ENCODE measurements at regions not wholly inside any gene's neighbourhood (a gene's known extent, or its start where the extent isn't known, plus 50 kb on each side); places are given as distances from the start of the nearest gene placed in this dataset.

- Histone ChIP-seq H3K27me3 (ENCODE audit: control insufficient read depth in 3 of 3, insufficient read depth in 3 of 3, low read depth in 1 of 3, low read length in 3 of 3) (no peaks in the 10 kb centered on the region), H3K14ac (ENCODE audit: low read length) (no peak overlapping the region), H3K27ac (replicated peaks; ENCODE audit: low read length) (no peak overlapping the region), H3K4me3 (ENCODE audit: low read length in 2 of 2) (no peak overlapping the region), H3K4me2 (ENCODE audit: insufficient read depth, low read length, poor library complexity, severe bottlenecking) (no peak overlapping the region), H3K4ac (ENCODE audit: low read length) (no peak overlapping the region), H2BK120ac (ENCODE audit: low read depth, low read length) (no peak overlapping the region), H3K18ac (ENCODE audit: low read length) (no peak overlapping the region), H2AFZ (ENCODE audit: low read length) (no peak overlapping the region), H3K9ac (ENCODE audit: low read depth, low read length, poor library complexity) (no peak overlapping the region), H2AK5ac (ENCODE audit: low read depth, low read length) (no peak overlapping the region), H4K91ac (ENCODE audit: low read depth, low read length, poor library complexity) (no peak overlapping the region), H3K9me3 (replicated peaks in 1 of 2; ENCODE audit: control insufficient read depth in 2 of 2, insufficient read depth in 1 of 2, low read depth in 1 of 2, low read length in 2 of 2) (no peaks in the 10 kb centered on the region), H2BK15ac (ENCODE audit: low read length) (no peak overlapping the region), H3K23ac (ENCODE audit: low read depth, low read length, poor library complexity) (no peak overlapping the region), H3K4me1 (ENCODE audit: control insufficient read depth in 2 of 2, insufficient read depth in 1 of 2, low read depth in 1 of 2, low read length in 2 of 2) (peaks cover 0 to 3% of the 10 kb centered on the region in 2 donors), H3K36me3 (replicated peaks in 1 of 2; ENCODE audit: control insufficient read depth in 2 of 2, insufficient read depth in 2 of 2, low read length in 2 of 2) (no peaks in the 10 kb centered on the region), H2BK5ac (ENCODE audit: low read length) (no peak overlapping the region), H4K8ac (ENCODE audit: low read depth, low read length) (no peak overlapping the region), H3K79me1 (ENCODE audit: low read depth, low read length) (no peaks in the 10 kb centered on the region), H2BK12ac (ENCODE audit: low read length) (no peak overlapping the region)
- no peak for DNase-seq (ENCODE audit: low spot score)
These were observed 54.6 kb upstream of the SPTBN1 start for GRCh38 chr2:54401554-54401953.

GRCh38 chr2:54402350-54402749 lies 53.8 kb upstream of the SPTBN1 start:
- Histone ChIP-seq H3K4me1 (ENCODE audit: control insufficient read depth in 2 of 2, insufficient read depth in 1 of 2, low read depth in 1 of 2, low read length in 2 of 2) (peaks cover 0 to 3% of the 10 kb centered on the region in 2 donors), H2BK120ac (ENCODE audit: low read depth, low read length) (no peak overlapping the region), H2BK5ac (ENCODE audit: low read length) (no peak overlapping the region), H3K4me2 (ENCODE audit: insufficient read depth, low read length, poor library complexity, severe bottlenecking) (no peak overlapping the region), H3K9me3 (replicated peaks in 1 of 2; ENCODE audit: control insufficient read depth in 2 of 2, insufficient read depth in 1 of 2, low read depth in 1 of 2, low read length in 2 of 2) (no peaks in the 10 kb centered on the region), H3K36me3 (replicated peaks in 1 of 2; ENCODE audit: control insufficient read depth in 2 of 2, insufficient read depth in 2 of 2, low read length in 2 of 2) (no peaks in the 10 kb centered on the region), H2BK12ac (ENCODE audit: low read length) (no peak overlapping the region), H3K4me3 (ENCODE audit: low read length in 2 of 2) (no peak overlapping the region), H2BK15ac (ENCODE audit: low read length) (no peak overlapping the region), H2AK5ac (ENCODE audit: low read depth, low read length) (no peak overlapping the region), H3K9ac (ENCODE audit: low read depth, low read length, poor library complexity) (no peak overlapping the region), H3K4ac (ENCODE audit: low read length) (no peak overlapping the region), H3K23ac (ENCODE audit: low read depth, low read length, poor library complexity) (no peak overlapping the region), H3K79me1 (ENCODE audit: low read depth, low read length) (no peaks in the 10 kb centered on the region), H3K27me3 (ENCODE audit: control insufficient read depth in 3 of 3, insufficient read depth in 3 of 3, low read depth in 1 of 3, low read length in 3 of 3) (no peaks in the 10 kb centered on the region), H2AFZ (ENCODE audit: low read length) (peak overlapping the region; percentile 80), H3K18ac (ENCODE audit: low read length) (no peak overlapping the region), H4K8ac (ENCODE audit: low read depth, low read length) (no peak overlapping the region), H3K27ac (replicated peaks; ENCODE audit: low read length) (no peak overlapping the region), H3K14ac (ENCODE audit: low read length) (no peak overlapping the region), H4K91ac (ENCODE audit: low read depth, low read length, poor library complexity) (no peak overlapping the region)
- WGBS, 2 donors (ENCODE audit: extremely low coverage in 2 of 2, insufficient read length in 2 of 2, insufficient replicate concordance in 1 of 2): no CpG with 5 or more reads among the region's 5 CpGs
- DNase-seq (ENCODE audit: low spot score): no peak

DNA sequence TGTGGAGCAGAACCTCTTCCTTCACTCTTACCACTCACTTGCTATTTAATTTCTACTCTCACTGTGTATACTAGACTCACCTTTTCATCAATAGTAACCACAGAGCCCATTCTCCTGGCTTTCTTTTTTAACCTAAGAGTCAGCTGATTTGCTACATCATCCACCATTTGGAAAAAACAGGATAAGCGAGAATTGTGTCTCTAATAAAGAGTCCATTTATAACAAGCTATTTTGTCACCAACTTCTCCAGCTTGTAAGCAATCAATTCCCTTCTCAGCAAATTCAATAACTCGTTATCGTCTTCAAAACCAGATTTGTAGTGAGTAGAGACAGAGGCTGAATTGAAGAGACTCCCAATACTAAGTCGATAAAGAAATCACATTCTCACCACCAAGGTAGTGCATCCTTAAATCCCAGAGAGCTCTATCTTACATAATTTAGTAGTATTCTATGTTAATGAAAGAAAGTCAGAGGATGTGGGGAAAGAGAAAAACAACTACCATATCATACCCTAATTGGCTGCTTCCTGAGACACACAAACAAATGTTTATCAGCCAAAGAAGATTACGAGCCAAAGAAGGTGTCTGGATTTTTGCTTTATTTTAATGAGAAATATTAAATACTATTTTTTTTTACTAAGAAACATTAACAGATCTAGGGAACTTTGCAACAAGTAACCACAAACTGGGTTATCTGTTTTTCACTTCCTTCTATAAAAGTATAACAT lies 52.5 kb upstream of the SPTBN1 start:
- H3K27me3 ChIP-seq (ENCODE audit: control insufficient read depth in 3 of 3, insufficient read depth in 3 of 3, low read depth in 1 of 3, low read length in 3 of 3): no peaks in the 10 kb centered on the region
- H4K8ac ChIP-seq (ENCODE audit: low read depth, low read length): no peak overlapping the region
- H2BK15ac ChIP-seq (ENCODE audit: low read length): no peak overlapping the region
- H2BK12ac ChIP-seq (ENCODE audit: low read length): no peak overlapping the region
- no peak overlapping the region for H3K4me2 ChIP-seq (ENCODE audit: insufficient read depth, low read length, poor library complexity, severe bottlenecking)
- no peak overlapping the region for H3K27ac ChIP-seq (replicated peaks; ENCODE audit: low read length)
- peaks cover 0 to 10% of the 10 kb centered on the region in 2 donors for H3K4me1 ChIP-seq (ENCODE audit: control insufficient read depth in 2 of 2, insufficient read depth in 1 of 2, low read depth in 1 of 2, low read length in 2 of 2)
- H3K23ac ChIP-seq (ENCODE audit: low read depth, low read length, poor library complexity): no peak overlapping the region
- H3K36me3 ChIP-seq (replicated peaks in 1 of 2; ENCODE audit: control insufficient read depth in 2 of 2, insufficient read depth in 2 of 2, low read length in 2 of 2): no peaks in the 10 kb centered on the region
- H3K9me3 ChIP-seq (replicated peaks in 1 of 2; ENCODE audit: control insufficient read depth in 2 of 2, insufficient read depth in 1 of 2, low read depth in 1 of 2, low read length in 2 of 2): no peaks in the 10 kb centered on the region
- no peak overlapping the region for H3K4ac ChIP-seq (ENCODE audit: low read length)
- no peaks in the 10 kb centered on the region for H3K79me1 ChIP-seq (ENCODE audit: low read depth, low read length)
- H2BK5ac ChIP-seq (ENCODE audit: low read length): no peak overlapping the region
- DNase-seq (ENCODE audit: low spot score): no peak
- H2BK120ac ChIP-seq (ENCODE audit: low read depth, low read length): no peak overlapping the region
- peak overlapping the region; percentile 80 for H2AFZ ChIP-seq (ENCODE audit: low read length)
- no peak overlapping the region for H3K14ac ChIP-seq (ENCODE audit: low read length)
- H3K4me3 ChIP-seq (ENCODE audit: low read length in 2 of 2): no peak overlapping the region
- H3K18ac ChIP-seq (ENCODE audit: low read length): no peak overlapping the region
- WGBS, 2 donors (ENCODE audit: extremely low coverage in 2 of 2, insufficient read length in 2 of 2, insufficient replicate concordance in 1 of 2): no CpG with 5 or more reads among the region's 5 CpGs
- no peak overlapping the region for H2AK5ac ChIP-seq (ENCODE audit: low read depth, low read length)
- H4K91ac ChIP-seq (ENCODE audit: low read depth, low read length, poor library complexity): no peak overlapping the region
- H3K9ac ChIP-seq (ENCODE audit: low read depth, low read length, poor library complexity): no peak overlapping the region

DNA sequence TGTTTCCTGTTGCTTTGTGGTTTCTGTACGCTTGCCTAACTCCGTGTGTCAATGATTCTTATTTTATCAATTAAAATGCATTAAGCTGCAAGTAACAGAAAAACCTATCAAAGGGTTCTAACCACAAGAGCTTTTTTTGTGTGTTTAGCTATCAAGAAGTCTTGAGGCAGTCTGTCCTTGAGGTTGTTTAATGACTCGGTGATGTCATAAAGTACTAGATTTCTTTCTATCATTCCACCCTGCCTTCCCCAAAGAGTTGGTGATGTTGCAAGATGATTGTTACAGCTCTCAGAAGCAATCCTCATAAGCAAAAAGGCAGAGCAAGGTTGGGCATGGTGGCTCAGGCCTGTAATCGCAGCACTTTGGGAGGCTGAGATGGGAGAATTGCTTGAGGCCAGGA lies 51.9 kb upstream of the SPTBN1 start:
- H3K4me3 ChIP-seq (ENCODE audit: low read length in 2 of 2): no peak overlapping the region
- H3K36me3 ChIP-seq (replicated peaks in 1 of 2; ENCODE audit: control insufficient read depth in 2 of 2, insufficient read depth in 2 of 2, low read length in 2 of 2): no peaks in the 10 kb centered on the region
- DNase-seq (ENCODE audit: low spot score): no peak
- H2BK12ac ChIP-seq (ENCODE audit: low read length): no peak overlapping the region
- no peak overlapping the region for H2AFZ ChIP-seq (ENCODE audit: low read length)
- H3K27me3 ChIP-seq (ENCODE audit: control insufficient read depth in 3 of 3, insufficient read depth in 3 of 3, low read depth in 1 of 3, low read length in 3 of 3): no peaks in the 10 kb centered on the region
- H2BK120ac ChIP-seq (ENCODE audit: low read depth, low read length): no peak overlapping the region
- no peak overlapping the region for H3K9ac ChIP-seq (ENCODE audit: low read depth, low read length, poor library complexity)
- no peak overlapping the region for H3K14ac ChIP-seq (ENCODE audit: low read length)
- peaks cover 0 to 10% of the 10 kb centered on the region in 2 donors for H3K4me1 ChIP-seq (ENCODE audit: control insufficient read depth in 2 of 2, insufficient read depth in 1 of 2, low read depth in 1 of 2, low read length in 2 of 2)
- no peaks in the 10 kb centered on the region for H3K79me1 ChIP-seq (ENCODE audit: low read depth, low read length)
- no peak overlapping the region for H2BK5ac ChIP-seq (ENCODE audit: low read length)
- H2AK5ac ChIP-seq (ENCODE audit: low read depth, low read length): no peak overlapping the region
- H2BK15ac ChIP-seq (ENCODE audit: low read length): no peak overlapping the region
- no peak overlapping the region for H4K91ac ChIP-seq (ENCODE audit: low read depth, low read length, poor library complexity)
- no CpG with 5 or more reads among the region's 4 CpGs for WGBS, 2 donors (ENCODE audit: extremely low coverage in 2 of 2, insufficient read length in 2 of 2, insufficient replicate concordance in 1 of 2)
- H4K8ac ChIP-seq (ENCODE audit: low read depth, low read length): no peak overlapping the region
- H3K4ac ChIP-seq (ENCODE audit: low read length): no peak overlapping the region
- no peak overlapping the region for H3K18ac ChIP-seq (ENCODE audit: low read length)
- no peaks in the 10 kb centered on the region for H3K9me3 ChIP-seq (replicated peaks in 1 of 2; ENCODE audit: control insufficient read depth in 2 of 2, insufficient read depth in 1 of 2, low read depth in 1 of 2, low read length in 2 of 2)
- no peak overlapping the region for H3K23ac ChIP-seq (ENCODE audit: low read depth, low read length, poor library complexity)
- no peak overlapping the region for H3K27ac ChIP-seq (replicated peaks; ENCODE audit: low read length)
- no peak overlapping the region for H3K4me2 ChIP-seq (ENCODE audit: insufficient read depth, low read length, poor library complexity, severe bottlenecking)

All from neuronal stem cell (in vitro differentiated cells).